Suppressor macrophage (primary cell): ENCODE measurements at regions not wholly inside any gene's neighbourhood (a gene's known extent, or its start where the extent isn't known, plus 50 kb on each side); places are given as distances from the start of the nearest gene placed in this dataset.

Experiments used
- DNase-seq, 4 experiments: peaks; one replicate each; pipeline ENCODE4 v3.0.0-alpha.2; 2020 to 2022

- DNase-seq, result no peak
These were observed 184.5 kb upstream of the ADAMTS9 start for GRCh38 chr3:64872345-64872744.

- no peak for DNase-seq
These were observed 184.0 kb upstream of the ADAMTS9 start for GRCh38 chr3:64871834-64872249.

GRCh38 chr3:64870876-64871646, 183.3 kb upstream of the ADAMTS9 start:
- DNase-seq, result no peak

GRCh38 chr3:64867224-64867623, 179.4 kb upstream of the ADAMTS9 start:
- DNase-seq, result no peak

GRCh38 chr3:64865839-64866570, 178.2 kb upstream of the ADAMTS9 start:
- DNase-seq, result no peak

- DNase-seq, result no peak
These were observed 175.7 kb upstream of the ADAMTS9 start for GRCh38 chr3:64863226-64864212.

GRCh38 chr3:64861684-64862083, 173.9 kb upstream of the ADAMTS9 start:
- no peak for DNase-seq

GRCh38 chr3:64860536-64860870, 172.7 kb upstream of the ADAMTS9 start:
- no peak for DNase-seq

GRCh38 chr3:64859625-64860535, 172.1 kb upstream of the ADAMTS9 start:
- DNase-seq, result no peak

- DNase-seq, result no peak
These were observed 169.2 kb upstream of the ADAMTS9 start for GRCh38 chr3:64856977-64857516.

GRCh38 chr3:64856106-64856505, 168.3 kb upstream of the ADAMTS9 start:
- no peak for DNase-seq

- DNase-seq, result no peak
These were observed 165.7 kb upstream of the ADAMTS9 start for GRCh38 chr3:64853456-64853855.

DNA sequence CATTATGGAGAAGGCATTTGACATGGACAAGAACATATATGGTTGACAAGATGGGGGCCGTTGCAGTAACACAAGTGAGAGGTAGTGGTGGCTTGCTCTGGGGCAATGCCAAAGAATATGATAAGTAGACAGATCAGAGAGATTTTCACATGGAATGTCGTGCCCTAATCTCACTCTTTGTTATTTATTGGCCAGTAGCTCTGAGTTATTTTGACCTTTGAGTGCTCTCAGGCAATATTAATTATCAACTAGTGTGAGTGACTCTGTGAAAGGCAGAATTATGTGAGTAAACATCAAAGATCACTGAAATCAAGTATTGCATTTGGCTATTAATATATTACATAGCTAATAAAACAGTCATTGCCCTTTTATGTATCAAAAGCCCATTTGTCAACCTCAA, 164.9 kb upstream of the ADAMTS9 start:
- DNase-seq, result no peak

- no peak for DNase-seq
These were observed 161.0 kb upstream of the ADAMTS9 start for GRCh38 chr3:64848822-64849221.

GRCh38 chr3:64848127-64848800, 160.5 kb upstream of the ADAMTS9 start:
- no peak for DNase-seq

- DNase-seq, result no peak
These were observed 156.8 kb upstream of the ADAMTS9 start for GRCh38 chr3:64844558-64844957.

DNA sequence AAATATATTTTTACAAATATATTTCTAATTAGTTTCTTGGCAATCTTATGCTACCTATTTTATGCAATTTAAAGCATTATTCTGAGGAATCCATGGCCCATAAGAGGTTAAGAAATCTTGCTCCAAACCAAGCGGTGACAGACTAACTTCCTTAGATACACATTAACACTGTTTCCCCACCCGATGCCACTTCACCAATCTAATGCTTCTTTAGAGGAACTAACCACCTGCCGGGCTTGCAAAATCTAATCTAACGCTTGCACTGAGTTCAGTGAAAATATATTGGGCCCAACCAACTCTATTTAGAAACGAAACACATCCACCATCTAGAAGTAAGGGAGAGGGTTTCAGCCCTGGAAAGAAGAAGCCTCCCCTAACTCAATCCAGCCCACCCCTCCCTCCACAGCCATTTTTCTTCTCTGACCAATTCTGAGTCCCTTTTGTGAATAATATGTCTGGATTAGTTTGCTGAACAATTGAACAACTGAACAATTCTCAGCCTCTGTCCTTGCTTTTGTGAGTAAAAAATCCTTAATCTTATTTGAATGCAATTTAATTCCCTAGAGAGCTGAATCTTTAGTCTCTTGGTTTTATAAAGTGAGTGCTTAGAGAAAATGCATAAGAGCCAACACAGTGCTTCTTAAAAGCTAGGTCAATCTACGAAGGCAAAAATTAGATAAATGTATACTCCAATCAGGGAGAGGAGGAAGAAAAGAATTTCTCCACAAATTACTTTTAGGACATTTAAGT, 150.4 kb upstream of the ADAMTS9 start:
- no peak for DNase-seq

DNA sequence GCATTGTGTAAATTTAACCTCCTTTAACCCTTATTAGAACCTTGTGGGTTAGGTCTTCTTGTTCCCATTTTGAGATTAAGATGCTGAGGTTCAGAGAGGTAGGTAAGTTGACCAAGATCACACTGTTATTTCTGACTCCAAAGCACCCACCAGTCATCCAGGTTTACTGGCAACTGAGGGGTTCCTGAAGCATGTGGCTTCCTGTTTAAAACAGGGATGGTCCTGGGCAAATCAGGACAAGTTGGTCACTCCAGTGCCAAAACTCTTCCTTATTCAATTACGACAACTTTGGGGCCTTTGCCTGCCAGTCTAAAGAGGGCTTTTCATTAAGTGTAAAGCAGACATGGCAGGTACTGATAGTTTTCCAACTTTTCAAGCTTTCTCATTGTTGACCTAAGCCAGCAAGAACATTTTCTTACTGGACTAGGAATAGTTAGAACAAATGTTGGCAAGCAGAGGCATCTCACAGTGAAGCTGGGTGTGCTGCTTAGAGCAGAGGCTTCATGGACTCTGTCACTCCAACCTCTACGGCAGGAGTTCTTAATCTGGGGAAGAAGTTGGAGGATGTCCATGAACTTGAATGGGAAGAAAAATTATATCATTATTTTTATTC, 149.4 kb upstream of the ADAMTS9 start:
- no peak for DNase-seq

DNA sequence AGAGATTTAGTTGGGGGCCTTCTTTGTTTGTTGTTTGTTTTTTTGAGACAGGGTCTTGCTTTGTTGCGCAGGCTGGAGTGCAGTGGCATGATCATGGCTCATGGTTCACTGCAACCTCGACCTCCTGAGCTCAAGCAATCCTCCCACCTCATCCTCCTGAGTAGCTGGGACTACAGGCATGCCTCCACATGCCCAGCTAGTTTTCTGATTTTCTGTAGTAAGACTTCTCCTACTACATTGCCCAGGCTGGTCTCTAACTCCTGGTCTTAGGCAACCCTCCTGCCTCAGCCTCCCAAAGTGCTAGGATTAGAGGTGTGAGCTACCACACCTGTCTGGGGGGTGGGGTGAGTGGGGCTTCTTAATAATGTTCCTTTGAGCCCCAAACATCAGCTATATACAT, 148.3 kb upstream of the ADAMTS9 start:
- no peak for DNase-seq

DNA sequence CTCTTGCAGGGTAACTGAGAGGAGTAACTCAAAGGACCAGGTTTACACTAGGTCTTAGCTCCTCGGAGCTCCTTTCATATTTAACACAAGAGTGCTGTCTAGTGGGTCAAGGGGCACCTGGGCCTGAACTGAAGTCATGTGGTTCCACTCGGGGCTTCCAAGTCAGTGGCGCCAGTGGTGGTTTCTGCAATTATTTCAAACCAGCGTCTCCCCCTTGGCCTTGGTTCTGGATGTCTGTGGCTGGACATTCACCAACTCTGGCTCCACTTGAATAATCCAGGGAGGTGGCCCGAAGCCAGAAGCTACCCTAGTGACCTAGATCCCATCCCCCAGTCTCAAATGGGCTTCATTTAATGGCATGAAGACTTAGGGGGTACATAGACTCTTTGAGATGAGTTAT, 144.3 kb upstream of the ADAMTS9 start:
- DNase-seq, result no peak
